GM06990 (cell line): ENCODE measurements at regions not wholly inside any gene's neighbourhood (a gene's known extent, or its start where the extent isn't known, plus 50 kb on each side); places are given as distances from the start of the nearest gene placed in this dataset.

Experiments used
- DNase-seq: peaks from one replicate; pipeline ENCODE4 v3.0.0-alpha.2; 2011; ENCODE audit not compliant: insufficient read length; ENCODE audit errors: extremely low read depth
- H3K27me3 ChIP-seq: replicated peaks from 2 replicates; pipeline ENCODE4 v1.6.0; 2011; ENCODE audit warnings: low read length; ENCODE audit not compliant: control insufficient read depth, insufficient read depth
- H3K36me3 ChIP-seq: 2 replicates; pipeline ENCODE4 v1.5.1; 2011; ENCODE audit warnings: low read length; ENCODE audit not compliant: control insufficient read depth, insufficient read depth
- H3K4me3 ChIP-seq: replicated peaks from 2 replicates; pipeline ENCODE4 v1.5.1; 2011; ENCODE audit warnings: low read depth, mild to moderate bottlenecking, control low read depth, low read length
- CTCF ChIP-seq: IDR thresholded peaks from 2 replicates; pipeline ENCODE4 v1.5.1; 2011; ENCODE audit warnings: low read length, control low read depth, mild to moderate bottlenecking, inconsistent platforms; ENCODE audit not compliant: insufficient read depth, poor library complexity, severe bottlenecking

GRCh38 chr20:48302844-48303542, 517.7 kb upstream of the SULF2 start:
- Histone ChIP-seq H3K36me3 (no peaks in the 10 kb centered on the region), H3K27me3 (peaks cover 1% of the 10 kb centered on the region; the same call in 1 of the 2 replicates), H3K4me3 (no peak overlapping the region)
- DNase-seq = no peak
- TF ChIP-seq CTCF = no peak

GRCh38 chr20:48302149-48302548, 516.9 kb upstream of the SULF2 start:
- Histone ChIP-seq H3K4me3 (no peak overlapping the region), H3K27me3 (peaks cover 1% of the 10 kb centered on the region; the same call in 1 of the 2 replicates), H3K36me3 (no peaks in the 10 kb centered on the region)
- TF ChIP-seq CTCF = no peak
- no peak for DNase-seq

DNA sequence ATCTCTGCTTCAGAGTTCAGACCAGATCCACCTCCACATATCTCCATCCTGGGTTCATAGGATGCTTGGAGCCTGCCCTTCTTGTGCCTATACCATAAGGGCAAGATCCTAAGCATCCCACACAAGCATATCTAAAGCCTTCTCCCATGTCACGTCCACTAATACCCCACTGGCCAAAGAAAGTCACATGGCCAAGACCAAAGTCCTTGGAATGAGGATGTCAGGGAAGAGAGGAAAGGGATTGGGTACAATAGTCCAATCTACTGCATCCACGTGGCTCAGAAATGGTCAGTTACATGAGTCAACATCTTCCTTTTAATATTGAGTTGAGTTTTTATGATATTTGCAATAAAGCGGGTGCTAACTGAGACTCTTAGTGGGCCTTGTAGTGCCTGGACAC, 515.9 kb upstream of the SULF2 start:
- no peaks in the 10 kb centered on the region for H3K36me3 ChIP-seq
- no peak for DNase-seq
- no peak overlapping the region for H3K4me3 ChIP-seq
- TF ChIP-seq CTCF = no peak
- H3K27me3 ChIP-seq = peaks cover 1% of the 10 kb centered on the region; the same call in 1 of the 2 replicates

DNA sequence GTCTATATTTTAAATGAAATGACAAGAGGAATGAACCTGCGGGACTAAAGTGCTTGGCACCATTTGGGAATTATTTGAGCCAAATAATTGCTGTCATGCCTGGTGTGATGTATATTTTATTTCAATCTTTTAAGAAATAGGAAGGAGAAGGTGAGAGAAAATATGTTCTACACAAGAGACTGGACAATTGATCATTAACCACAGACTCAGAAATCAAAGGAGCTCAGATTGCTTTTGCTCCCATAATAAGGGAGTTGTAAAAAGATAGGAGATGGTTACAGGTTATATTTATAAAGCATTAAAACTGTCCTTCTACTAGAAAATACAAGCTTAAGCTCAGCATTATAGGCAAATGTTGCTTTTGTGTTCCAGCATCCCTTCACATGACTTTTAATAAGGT, 515.2 kb upstream of the SULF2 start:
- no peak for DNase-seq
- no peaks in the 10 kb centered on the region for H3K36me3 ChIP-seq

GRCh38 chr20:48298851-48299484, 513.7 kb upstream of the SULF2 start:
- Histone ChIP-seq H3K4me3 (no peak overlapping the region), H3K36me3 (no peaks in the 10 kb centered on the region), H3K27me3 (0 out of 2 replicates have a peak, but pooled peaks cover 1% of the 10 kb centered on the region)
- TF ChIP-seq CTCF = no peak
- DNase-seq = no peak

More for the DNA sequence above, 515.2 kb upstream of the SULF2 start:
- no peak for TF ChIP-seq CTCF
- no peaks in the 10 kb centered on the region for H3K27me3 ChIP-seq
- H3K4me3 ChIP-seq = no peak overlapping the region
